Stimulated activated CD4-positive, alpha-beta T cell treated with anti-CD3 and anti-CD28 coated beads, Interleukin-1b, Interleukin-23, amount 100 ng/mL, for 24 hours (primary cell): ENCODE measurements at regions not wholly inside any gene's neighbourhood (a gene's known extent, or its start where the extent isn't known, plus 50 kb on each side); places are given as distances from the start of the nearest gene placed in this dataset.

Source experiments
- DNase-seq, 4 experiments: peaks; one replicate each; pipeline ENCODE4 v3.0.0-alpha.2; 2020; ENCODE audit warnings: low read depth in 4 of 4, low spot score in 1 of 4

DNA sequence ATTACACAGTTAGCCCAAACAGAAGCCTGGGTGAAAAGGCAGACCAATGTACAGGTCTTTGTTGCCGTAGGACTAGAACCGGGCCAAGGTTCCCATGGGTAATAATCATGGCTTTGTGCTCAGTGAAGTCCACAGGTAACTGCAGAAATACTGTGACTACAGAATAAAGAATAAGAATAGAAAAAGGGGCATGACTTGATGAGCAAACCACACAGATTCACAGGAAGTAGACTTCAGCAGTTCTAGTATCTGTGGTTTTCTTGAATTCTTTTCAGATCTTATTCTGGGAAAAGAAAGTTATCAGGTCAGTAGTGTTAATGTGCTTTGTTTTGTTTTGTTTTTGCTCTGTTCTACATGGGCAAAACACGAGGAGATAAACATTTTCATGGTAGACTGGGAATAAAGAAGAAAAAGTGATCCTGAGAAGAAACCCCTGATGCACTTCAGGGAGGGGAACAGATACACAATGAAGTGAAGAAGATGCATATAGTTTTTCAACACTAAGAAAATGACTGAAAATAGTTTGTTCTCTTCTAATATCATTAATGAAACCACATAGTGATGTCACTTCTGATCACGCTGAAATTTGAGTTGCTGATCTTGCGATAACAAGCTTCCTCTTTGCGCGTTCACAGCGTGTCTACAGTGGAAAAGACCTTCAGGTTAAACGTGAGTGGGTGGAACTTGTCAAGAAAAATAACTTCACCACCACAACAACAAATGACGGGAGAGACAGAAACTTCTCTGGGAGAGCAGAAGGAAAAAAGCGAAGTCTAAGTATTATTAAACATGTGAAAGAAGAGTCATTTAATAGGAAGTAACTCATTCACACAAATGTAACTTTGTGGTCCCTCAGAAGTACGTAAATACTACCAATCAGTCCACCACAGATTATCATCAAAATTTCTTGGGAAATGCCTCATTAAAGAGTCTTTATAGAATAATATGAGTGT is 315.8 kb upstream of the SATB1 start:
- DNase-seq: peak in 2 of 4 experiments; percentile 35 to 47

DNA sequence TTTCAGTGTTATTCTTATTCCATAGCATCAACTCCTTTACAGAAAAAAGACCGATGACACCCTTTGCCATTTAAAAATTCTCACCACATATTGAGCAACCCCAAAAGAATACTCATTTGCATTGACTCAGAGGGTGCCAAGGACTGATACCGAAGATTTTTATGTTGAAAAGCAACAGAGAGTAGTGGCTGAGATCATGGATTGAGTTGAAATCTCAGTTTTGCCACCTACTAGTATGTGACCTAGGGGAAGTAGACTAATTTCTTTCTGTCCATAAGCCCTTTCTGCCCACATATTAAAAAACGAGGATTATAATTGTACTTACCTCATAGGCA is 313.9 kb upstream of the SATB1 start:
- no peak for DNase-seq

DNA sequence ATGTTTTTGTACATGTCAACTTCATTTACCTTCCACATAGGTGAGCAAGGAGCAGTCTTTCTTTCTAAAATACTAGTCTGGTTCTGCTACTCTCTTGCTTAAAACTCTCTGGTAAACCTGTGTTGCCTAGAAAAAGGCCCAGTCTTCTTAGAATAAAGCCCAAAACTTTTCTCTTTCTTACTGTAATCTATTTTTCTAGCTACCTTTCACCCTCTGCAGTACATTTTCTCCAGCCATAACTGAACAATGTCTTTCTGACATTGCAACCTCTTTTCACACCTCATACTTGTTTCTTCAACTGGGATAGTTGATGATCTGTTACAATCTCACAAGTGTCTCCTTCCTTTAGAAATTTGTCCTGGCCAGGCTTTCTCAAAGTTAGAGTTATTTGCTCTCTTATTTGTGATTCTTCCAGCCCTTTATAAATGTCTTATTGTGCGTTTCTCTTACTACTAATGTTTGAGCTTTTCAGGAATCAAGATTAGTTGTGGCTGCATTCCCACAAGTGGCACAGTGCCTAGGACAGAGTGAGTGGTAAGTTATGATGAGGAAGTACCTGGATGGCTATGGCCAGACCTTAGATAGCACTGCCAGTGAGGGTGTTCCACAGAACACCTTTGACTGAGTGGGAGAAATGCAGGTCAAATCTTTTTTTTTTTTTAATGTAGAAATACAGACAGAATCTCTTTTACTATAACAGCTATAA is 313.4 kb upstream of the SATB1 start:
- DNase-seq: no peak

DNA sequence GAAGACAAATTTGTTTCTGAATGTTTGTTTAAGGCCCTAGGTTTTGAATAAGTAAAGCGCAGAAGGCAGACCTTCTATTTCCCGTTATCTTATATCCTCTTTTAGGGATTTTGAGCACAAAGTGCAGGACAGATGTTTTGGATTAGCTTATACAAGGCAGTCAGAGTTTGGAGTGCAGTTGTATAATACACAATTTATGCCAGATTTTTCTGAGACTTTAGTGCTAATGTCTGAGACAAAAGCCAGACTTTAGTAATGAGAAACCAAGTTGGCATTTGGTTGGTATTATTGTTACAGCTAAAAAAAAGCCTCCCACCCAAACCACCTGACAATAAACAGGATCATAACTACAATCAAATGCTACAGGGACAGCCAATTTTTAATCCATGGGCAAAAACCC is 309.9 kb upstream of the SATB1 start:
- DNase-seq: no peak

DNA sequence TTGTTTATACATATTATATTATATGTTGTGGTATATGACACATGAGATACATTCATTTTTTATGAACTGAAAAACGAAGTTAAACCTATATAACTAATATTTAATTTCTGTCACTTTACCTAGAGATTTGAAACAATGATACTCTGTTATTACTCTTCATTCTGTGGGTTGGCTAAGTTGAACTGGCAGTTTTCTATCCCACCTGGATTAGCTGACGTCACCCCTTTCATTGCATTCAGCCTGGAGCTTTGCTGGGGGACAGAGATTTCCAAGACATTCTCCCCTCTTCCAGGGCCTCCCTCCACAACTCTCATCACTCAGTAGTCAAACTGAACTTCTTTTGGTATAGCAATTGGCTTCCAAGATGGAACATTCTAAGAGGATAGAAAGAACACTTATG is 309.2 kb upstream of the SATB1 start:
- no peak for DNase-seq

DNA sequence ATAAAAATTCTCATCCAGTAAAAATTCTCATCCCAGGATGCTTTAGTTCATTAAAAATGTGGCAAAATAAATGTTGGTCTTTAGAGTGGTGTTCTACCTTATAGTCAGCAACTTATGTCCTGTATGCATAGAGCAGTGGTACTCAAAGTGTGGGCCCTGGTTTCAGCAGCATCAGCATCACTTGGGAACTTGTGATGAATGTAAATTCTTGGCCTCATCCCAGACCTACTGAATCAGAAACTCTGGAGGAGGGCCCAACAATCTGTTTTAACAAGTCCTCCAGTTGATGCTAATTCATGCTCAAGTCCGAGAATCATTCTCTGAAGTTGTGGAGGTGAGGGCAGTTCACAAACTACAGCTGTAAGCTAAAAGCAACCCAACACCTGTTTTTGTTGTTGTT is 307.3 kb upstream of the SATB1 start:
- no peak for DNase-seq

DNA sequence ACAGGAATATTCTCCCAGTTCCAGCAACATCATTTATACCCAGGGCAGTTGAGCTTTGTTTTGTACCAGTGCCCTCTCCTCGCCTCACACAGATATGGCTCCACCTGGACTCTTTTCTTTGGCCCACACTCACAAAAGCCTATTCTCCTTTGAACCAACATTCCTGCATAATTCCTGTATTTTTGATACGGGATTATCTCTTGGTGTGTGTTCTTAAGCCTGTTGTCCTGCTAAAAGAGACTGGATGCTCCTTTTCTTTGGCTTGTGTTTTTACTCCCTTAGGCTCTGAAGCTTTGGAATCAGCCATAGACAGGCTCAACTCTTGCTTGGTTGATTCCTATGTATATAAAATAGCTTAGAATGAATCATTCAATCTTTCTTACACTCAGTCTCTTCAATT is 305.4 kb upstream of the SATB1 start:
- no peak for DNase-seq

DNA sequence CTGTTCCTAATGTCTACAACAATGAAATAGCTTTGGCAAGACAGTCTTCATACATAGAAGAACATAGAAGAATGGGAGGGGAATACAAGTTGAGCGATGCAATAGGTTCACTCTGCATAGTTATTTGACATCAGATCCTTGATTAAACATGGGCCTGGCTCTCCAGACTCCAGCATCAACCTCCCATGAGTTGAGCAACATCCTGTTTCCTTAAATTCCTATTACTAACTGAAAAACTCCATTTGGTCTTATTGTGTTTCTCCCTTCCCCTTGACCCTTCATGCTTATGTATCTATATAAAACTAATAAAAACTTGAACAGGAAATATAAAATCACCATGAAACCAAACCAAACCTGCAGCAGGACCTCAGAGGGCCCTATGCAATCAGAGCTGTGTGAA is 304.5 kb upstream of the SATB1 start:
- no peak for DNase-seq

DNA sequence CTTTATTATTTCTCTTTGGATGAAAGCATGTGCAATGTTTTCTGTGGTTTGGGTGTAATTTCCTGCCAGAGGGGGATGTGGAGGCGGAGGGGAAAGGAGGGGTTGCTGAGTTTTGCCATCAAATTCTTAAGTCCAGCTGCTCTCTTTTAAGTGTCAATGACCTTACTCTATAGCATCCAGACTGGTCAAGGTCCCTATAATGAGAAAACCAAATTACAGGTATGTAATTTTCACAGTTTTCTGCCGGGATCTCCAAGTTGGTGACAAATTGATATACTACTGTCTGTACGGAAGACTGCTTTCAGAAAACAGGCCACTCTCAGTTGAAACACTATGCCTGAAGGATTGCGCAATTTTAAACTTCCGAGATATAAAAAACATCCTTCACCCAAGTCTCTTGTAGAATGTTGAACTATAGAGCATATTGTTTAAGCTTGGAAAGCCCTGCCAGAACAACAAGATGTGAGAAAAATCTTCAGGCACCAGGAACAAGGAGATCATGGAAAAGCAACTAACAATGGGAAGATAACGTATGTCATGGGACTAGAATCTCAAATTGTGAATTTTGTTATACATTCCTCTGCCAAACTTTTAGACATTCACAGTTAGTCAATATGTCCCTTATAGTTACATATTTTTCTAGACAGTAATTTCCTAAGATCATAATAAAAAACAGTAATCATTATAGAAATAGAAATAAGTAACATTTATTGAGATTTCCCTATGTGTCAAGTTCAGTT is 300.7 kb upstream of the SATB1 start:
- DNase-seq: no peak

DNA sequence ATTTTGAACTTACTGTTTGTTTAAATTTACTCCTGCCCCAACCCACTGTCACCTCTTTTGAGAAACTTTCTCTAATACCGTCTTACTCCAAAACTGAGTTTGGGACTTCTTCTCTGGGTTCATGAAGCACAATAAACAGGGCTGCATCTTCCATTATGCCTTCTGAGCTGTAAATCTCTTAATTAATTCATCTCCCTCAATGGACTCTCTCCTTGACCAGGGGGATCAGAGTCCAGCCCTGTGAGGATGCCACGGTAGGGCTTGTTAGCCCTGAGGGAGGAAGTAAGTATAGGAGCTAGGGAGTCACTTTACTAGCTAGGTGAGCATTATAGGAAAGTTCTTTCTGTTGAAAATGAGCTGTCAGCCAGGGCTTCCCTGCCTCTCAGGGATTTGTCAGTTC is 299.3 kb upstream of the SATB1 start:
- no peak for DNase-seq

DNA sequence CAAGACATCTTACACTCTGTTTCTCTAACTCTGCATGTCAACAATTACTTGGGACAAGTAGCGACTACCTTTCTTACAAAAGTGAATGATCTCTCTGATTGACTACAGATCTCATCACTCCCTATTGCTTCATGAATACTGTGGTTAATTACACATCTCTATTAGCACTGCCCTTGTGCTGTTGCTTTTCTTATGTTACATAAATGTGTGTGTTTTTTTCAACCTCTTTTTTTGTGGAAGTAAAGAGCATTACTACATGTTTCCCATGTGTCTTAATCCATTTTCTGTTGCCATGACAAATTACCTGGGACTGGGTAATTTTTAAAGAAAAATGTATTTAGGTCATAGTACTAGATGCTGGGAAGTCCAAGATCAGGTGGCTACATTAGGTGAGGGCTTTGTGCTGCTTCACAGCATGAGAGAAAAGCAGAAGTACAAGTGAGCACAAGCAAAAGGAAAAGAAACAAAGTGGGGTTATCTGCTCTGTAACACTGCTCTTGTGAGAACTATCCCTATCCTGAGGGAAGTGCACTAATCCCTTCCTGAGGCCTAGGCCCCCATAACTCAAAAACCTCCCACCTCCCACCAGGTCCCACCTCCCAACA is 298.2 kb upstream of the SATB1 start:
- DNase-seq: no peak

DNA sequence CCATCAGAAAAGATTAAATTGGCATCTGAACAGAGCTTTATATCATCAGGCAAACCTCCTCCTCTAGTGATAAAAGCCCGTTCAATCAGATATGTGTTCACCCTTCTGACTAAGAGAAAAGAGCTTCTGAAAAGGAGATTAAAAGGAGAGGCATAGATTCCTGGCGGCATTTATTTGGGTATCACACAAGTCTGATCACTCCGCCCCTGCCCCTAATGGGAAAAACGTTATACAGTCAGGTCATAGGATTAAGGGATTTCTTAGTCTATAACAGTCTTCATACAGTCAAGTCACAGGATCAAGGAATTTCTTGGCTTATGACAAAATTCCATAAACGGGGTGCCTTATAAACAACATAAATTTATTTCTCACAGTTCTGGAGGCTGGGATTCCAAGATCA is 295.4 kb upstream of the SATB1 start:
- DNase-seq: no peak

DNA sequence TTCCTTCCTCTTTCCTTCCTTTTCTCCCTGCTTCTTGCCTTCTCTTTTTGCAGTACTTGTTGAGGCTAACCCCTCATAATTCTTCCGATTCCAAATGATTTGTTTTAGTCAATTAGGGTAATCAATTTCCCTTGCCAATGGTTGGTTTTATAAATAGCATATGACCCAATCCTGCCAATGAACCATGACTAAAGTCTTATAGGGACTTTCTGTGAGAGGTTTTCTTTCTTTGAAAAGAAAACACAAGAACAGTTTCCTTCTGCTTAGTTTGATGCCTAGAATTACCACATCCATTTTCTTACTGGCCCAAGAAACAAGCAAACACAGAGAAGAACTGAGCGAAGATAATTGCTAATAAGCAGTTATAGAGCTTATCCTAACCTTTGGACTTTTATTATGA is 292.5 kb upstream of the SATB1 start:
- DNase-seq: no peak

DNA sequence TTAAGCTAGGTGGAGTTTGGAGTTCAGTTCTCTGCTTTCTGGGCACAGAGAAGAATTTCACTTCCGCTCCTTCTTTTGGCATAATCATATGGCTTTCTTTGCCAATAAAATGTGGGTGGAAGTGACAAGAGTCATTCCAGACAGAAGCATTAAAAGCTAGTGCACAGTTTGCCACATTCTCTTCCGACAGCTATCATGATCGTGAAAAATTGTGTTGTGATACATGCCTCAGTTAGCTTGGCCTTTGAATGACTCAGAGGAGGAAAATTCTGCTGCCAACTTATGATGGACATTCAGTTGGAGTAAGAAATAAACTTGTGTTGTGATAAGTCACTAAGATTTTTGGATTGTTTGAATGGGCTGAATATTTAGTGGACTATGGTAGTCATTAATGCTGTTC is 291.7 kb upstream of the SATB1 start:
- no peak for DNase-seq

DNA sequence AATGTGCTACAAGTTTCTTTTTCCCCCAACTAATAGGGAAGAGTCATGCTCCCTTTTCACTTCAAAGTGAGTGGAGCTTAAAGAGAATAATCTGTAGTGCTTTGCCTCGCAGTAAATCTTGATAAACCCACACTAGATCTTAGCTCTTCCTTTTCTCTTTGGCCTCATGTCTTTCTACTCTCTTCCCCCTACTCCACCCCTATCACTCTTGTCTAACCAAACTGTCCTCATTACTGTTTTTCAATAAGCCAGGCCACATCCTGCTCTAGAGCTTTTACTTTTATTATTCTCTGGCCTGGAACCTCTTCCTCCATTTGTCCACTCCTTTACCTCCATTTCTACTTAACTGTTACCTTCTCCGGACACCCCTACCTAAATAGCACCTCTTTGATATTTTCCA is 291.0 kb upstream of the SATB1 start:
- DNase-seq: no peak

DNA sequence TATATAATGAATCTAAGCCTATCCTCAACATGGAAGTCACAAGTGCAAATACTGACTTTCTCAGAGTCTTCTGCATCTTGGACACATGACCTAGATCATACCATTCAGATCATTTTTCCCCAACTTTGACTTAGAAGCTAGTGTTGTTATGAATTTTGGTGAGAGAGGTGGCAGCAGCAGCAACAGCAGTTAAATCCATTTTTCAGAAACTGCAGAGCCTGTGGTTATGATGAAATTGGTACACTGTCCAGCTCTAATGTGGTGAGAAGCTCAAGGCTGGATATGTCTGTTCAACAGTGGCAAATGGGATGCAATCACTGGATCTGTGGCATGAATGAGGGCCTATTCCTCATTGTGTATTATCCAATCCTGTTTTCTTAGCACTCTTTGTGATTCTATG is 290.1 kb upstream of the SATB1 start:
- DNase-seq: no peak

DNA sequence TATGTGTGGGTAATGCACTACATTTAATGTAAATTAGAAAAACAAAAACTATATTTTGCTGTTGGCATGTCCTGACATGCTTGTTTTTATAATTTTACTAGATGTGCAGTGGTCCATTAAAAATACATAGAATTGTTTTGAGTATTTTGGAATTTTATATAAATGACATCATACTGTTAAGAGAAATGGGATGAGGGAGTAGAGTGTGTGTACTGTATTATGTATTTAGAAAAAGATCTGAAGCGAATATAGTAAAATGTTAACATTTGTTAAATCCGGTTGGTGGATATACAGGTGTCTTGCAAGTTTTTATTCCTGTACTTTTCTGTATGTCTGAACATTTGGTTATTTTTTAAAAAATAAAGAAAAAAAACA is 288.4 kb upstream of the SATB1 start:
- no peak for DNase-seq

DNA sequence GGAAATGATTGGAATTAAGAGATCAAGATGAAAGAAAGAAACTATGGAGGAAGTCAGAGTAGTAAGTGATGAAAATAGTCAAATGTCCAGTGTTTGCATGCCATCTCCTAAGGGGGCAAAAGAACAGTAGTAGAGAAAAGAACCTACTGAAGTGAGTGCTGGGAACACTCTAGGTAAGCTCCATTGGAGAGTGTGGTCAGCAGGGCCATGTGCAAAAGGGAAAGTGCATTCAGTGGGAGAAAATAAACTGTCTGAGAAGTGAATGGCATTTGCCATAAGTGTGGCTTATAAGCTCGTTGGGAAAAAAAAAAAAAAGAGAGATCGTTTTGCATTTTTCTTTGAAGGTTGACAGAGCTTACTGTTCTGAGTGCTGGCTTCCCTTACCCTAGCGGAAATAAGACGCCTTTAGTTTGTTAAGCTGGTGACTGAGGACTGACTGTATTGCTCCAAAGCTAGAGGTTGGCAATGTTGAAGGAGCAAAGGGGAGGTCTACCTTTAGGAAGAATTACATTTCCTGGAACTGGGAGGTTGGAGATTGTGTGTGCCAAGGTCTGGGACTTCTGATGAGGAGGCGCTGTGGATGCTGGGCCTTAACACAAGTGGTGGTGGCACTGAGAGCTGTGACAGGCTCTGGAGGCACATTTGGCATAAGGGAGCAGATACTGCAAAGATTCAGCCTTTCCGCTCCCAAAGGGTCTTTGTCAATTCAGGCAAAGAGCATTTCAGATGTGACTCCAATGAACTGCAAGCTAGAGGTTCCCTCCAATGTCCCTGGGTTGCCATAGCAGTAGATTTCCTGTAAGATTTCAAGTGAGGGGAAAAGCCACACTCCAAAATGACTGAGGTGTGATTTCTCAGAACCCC is 287.8 kb upstream of the SATB1 start:
- DNase-seq: peak in 1 of 4 experiments; percentile 23

DNA sequence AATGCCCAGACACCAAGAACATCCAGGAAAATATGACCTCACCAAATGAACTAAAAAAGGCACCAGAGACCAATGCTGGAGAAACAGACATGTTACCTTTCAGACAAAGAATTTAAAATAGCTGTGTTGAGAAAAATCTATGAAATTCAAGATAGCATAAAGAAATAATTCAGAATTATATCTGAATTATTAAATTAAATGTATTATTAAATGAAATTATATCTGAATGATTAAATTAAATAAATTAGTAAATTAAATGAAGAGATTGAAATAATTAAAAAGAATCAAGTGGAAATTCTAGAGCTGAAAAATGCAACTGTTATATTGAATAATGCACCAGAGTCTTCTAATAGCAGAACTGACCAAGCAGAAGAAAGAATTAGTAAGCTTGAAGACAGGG is 279.2 kb upstream of the SATB1 start:
- no peak for DNase-seq

DNA sequence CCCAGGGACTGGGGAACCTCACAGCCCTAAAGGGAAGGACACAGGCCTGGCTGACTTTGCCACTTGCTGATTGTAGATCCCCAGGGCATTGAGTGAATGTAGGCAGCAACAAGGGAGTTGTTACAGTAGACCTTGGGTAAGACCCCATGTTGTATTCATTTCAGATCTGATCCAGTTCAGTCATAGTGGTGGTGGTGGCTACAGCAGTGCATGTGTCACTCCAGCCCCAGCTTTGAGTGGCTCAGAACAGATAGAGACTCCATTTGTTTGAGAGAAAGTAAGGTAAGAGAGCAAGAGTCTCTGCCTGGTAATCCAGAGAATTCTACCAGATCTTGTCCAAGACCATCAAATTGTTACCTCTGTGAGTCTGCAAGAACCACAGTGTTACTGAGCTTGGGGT is 278.7 kb upstream of the SATB1 start:
- no peak for DNase-seq
